Stimulated activated CD4-positive, alpha-beta T cell treated with anti-CD3 and anti-CD28 coated beads, Interleukin-1b, Interleukin-23, amount 100 ng/mL, for 24 hours (primary cell): ENCODE measurements at regions not wholly inside any gene's neighbourhood (a gene's known extent, or its start where the extent isn't known, plus 50 kb on each side); places are given as distances from the start of the nearest gene placed in this dataset.

Source experiments
- DNase-seq, 4 experiments: peaks; one replicate each; pipeline ENCODE4 v3.0.0-alpha.2; 2020; ENCODE audit warnings: low read depth in 4 of 4, low spot score in 1 of 4

DNA sequence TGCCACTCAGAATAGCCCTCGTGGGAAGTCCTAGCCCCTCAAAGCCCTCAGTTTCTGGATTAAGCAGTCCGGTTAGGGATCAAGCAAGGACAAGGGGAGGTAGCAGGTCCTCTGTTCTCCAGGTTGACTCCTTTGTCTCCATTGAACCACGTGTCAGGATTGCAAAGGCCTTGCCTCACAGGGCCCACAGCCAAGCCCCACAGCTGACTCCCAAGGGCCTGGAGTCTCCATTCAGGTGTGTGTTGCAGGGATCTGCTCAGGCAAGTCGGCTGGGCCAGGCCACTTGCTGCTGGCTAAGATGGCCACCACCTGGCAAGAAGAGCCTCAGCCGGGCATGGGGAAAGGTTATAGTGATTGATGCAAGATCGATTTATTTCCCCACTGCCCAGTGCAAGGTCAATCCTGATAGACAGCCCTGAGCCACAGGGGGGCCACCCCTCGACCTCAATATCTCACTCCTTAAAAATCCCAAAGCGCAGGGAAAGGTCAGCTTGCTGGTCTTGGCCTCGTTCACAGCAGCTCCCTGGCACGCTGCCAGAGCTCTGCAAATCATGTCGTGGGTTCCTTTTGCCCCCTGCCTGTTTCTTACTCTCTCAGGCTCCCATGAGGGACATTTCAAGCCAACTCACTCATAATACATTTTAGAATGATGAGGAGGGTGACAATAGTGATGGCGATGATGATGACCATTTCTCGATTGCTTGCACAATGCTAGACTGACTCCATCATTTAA lies 75.9 kb downstream of the EDN3 start:
- no peak for DNase-seq

DNA sequence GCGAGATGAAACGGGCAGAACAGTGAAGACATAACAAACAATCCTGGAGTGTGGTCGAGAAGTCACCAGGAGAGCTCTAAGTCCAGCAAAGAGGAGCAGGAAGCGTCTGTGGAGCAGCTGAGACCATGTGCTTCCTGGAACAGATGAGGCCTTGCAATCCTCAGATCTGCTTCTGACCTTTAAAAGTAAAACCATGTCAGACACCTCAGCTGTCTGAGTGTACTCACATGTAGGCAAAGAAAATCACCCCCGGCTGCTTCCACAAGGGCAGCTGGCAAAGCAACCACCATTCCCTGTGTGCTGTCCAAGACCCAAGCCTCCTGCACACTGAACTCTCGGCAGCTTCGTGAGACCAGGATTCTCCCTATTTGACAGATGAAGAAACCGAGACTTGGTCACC lies 76.6 kb downstream of the EDN3 start:
- no peak for DNase-seq

DNA sequence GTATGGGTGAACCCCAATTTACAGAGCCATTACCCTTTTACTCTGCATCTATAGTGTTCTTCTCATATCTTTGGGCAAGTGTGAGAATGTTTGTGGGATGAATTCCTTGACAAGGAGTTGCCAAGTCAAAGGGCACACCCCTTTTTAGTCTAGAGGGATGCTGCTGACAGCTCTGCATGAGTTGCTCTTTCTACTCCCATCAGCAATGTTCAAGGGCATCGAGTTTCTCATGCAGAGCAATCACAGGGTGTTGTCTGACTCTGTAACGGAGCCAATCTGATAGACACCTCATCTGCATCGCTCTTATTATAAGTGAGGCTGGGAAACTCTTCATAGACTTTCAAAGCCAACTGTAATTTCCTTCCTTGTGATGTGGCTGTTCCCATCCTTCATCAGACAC lies 77.4 kb downstream of the EDN3 start:
- no peak for DNase-seq

DNA sequence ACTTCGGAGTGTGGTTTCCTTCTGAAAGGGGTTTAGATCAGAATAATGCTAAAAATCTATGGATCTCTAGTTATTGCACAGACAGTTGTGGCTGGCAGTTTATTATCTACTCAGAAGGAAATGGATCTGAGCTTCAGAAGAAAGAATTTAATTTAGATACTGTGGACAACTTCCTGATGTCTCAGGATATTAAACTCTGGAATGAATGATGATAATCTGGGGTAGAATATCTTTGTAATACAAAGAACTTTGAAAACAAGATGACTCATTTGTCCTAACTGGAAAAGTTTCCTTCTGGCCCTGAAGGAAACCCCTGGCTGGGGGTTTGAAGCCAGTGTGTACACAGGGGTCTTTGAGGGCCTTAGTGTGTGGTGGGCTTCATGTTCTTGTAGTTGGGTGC lies 78.0 kb downstream of the EDN3 start:
- no peak for DNase-seq

DNA sequence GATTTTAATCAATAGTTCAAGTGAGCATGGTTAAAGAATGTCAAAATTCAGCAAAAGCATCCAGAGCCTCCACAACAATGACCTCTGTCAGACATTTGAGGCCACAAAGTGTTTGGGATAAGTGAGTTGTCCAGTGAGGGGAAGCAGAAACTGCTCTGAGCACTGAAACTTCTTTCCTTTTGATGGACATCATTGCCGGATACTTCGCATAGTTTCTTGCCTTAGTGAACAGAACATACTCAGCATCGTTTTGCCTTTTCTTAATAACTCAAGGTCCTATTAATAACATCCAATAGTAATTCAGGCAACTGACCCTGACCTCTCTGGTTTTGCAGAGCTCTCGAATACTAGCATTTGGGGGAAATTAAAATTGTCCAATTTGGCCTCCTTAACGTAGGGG lies 78.6 kb downstream of the EDN3 start:
- DNase-seq = no peak

DNA sequence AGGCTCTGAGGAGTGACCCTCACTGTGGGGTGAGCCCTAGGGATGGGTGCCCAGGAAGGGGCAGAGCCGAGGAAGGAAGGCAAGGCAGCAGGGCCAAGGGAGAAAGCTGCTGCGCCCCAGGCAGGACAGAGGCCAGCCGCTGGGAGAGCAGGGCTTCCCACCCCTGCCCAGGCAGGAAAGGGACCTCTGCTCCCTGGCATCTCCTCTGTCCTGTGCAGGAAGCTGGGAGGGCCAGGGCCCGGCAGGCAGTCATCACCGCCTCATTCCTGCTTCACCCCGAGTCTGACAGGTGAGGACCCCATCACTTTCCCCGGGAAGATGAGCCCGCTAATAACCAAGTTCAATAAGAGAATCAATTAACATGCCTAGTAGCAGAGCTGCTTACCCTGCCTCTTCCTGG lies 81.3 kb downstream of the EDN3 start:
- no peak for DNase-seq

DNA sequence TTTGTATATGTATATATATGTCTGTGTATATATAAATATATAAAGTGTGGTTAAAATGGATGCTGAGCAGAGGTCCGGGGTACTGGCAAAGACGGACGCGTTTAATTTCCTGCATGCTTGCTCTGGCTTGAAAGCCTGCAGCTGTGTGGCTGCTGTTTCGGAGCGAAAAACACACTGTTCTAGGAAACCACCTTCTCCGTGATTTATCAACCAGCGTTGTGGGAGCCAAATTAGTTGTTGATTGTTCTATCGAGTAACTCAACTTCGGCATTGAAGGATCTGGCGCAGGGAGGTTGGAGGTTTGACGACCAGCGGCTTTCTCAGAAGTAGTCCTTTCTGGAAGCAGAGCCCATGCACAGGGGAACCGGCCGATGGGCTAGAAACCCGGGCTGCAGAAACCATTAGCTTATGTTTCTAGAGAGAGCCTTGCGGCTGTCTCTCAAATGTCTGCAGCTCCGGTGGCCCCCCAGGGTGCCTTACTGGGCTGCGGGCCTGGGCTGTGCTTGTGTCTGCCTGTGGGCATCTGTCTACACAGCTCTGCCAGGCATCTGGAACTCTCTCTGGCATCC lies 81.8 kb downstream of the EDN3 start:
- no peak for DNase-seq

DNA sequence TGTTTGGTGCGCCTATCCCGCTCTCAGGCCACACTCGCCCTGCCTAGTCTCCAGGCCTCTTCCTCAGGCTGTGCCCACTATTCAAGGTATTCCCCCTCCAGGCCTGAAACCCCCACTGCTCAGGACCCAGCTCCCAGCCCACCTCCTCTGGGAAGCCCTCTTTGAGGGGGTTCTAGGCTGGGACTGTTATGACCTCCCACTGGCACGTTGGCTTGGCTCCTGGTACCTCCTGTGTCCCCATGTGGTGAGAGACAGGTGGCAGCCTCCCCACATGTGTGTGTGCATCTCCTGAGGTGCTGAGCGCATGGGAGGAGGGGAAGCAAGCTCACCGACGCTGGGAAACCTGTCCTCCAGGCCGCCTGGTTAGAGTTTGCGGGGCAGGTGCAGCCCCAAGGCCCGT lies 82.5 kb downstream of the EDN3 start:
- no peak for DNase-seq

DNA sequence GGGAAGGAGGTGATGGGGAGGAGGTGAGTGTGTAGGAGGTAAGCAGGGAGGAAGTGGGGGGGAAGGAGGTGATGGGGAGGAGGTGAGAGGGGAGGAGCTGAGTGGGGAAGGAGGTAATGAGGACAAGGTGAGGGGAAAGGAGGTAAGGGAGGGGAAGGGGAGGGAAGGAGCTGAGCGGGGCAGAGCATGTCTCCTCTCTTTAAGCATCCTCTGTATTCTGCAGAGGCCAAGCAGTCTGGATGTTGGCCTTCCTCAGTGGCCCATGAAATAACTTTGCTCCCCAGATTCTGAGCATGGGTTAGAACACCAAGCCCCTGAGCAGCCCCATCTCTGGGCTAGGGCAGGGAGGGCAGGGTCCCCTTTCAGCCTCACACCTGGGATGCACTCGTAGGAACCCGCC lies 84.6 kb downstream of the EDN3 start:
- DNase-seq = no peak

DNA sequence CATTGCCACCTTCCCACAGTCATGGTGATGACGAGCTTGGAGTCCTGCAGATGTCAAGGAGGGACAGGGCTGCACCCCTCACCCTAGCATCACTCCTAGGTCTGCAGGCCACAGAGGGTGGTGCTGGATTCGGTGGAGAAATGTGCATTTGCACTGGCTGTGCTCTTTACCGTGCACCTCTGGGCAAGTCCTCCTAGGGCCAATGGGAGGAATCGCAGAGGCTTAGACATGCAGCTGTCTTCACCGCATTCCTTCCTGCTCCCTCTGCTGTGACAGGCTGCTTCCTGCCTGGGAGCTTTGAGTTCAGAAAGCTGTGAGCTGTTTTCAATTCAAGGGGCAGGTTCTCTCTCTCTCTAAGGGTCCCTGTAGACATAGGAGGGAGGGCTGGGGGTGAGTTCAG lies 85.1 kb downstream of the EDN3 start:
- no peak for DNase-seq

DNA sequence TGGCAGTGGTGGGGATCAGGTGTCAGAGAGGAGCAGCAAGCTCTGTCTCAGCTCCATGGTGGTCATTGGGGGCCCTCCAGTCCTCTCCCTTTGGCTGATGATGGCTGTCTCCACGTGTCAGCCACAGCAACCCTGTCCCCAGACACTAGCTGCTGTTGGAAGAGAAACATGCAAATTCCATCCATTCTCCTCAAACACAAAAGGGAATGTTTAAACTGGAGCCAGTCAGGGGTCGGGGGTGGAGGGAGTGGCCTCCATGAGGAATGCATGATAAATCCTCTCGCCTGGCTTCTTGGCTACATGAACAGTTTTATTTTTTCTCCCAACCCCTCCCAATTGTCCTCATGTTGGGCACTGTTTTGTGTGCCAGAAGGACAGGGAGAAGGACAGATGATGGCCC lies 86.4 kb downstream of the EDN3 start:
- no peak for DNase-seq

DNA sequence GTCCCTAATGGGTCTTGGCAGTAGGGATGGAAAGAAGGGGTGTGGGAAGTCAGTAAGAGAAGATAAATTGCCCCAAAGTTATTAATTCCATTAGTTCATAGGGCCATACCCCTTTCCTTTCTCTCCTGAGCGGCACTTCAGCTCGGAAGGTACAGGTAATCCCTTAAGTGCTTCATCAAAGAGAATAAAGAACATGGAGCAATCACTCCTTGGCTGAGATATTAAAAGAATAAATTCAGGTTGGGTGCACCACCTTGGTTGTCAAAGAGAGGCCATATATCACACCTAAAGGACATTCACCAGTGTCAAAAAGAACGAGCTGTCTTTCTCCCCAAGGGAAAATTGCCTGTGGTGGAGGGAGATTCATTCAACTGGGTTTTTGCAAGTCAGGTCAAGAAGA lies 87.5 kb downstream of the EDN3 start:
- no peak for DNase-seq

DNA sequence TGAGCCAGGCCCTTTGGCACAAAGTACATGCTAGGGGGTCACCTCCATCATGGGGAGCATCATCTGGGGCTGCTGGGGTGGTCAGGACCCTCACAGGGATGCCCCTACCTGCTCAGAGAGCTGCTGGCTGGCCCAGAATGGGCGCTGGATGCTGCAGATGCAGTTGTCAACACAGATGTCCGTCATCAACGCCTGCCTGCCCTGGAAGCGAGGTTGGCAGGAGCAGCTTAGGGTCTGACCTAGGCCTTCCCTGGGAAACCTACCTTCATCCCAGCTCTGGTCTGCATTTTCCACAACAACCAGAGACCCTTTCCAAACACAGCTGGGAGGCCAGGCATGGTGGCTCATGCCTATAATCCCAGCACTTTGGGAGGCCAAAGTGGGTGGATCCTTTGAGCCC lies 88.0 kb downstream of the EDN3 start:
- no peak for DNase-seq

DNA sequence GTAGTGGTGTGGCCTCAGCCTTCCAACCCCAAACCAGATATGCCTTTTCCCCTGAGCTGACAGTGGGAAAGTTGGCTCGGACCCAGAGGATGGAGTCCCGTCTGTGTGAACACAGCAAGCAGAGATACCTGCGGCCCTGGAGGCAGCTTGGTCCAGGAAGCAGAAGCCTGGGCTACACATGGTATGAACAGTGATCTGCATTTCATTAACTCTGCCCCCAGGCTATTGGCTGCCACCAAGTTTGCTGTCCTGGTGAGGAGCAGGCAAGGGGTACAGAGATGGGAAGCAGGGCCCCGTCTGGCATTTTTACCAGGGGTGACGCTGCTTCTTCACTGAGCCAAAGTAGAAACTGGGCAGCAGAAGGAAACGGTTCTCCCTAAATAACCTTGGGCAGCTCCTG lies 90.0 kb downstream of the EDN3 start:
- DNase-seq = no peak

DNA sequence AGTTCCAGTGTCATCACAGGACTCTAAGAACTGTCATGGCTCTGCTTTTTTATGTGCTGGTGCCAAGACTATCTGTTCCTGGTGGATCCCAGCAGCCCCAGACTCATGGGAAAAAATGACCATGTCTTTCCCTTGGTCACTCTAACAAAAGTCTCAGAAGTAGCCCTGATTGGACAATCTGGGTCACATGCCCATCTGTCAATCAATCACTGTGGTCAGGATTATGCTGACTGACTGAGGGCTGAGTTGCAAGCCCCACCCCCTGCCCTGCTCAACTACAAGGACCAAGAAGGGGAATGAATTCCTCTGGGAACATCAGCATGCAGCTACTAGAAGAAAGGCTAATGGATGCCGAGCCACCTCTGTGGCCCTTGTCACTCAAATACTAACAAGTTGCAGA lies 91.6 kb downstream of the EDN3 start:
- DNase-seq = no peak

DNA sequence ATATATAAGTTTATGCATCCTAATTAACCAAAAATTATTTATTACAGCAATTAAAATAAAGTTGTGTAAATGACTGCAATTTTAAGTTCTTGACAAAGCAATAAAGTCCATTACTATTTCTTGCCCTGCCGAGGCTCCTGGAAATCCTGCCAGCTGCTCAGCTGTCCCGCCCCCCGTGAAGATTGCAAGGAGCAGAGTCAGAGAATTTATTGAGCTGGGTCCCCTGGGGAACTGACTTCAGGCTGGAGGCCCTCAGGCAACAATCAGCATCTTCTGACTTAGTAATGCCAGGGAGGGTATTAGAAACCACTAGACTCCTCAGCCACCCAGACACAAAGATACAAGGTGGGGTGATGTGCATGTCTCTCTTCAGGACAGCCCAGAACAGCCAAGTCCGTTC lies 92.3 kb downstream of the EDN3 start:
- no peak for DNase-seq

DNA sequence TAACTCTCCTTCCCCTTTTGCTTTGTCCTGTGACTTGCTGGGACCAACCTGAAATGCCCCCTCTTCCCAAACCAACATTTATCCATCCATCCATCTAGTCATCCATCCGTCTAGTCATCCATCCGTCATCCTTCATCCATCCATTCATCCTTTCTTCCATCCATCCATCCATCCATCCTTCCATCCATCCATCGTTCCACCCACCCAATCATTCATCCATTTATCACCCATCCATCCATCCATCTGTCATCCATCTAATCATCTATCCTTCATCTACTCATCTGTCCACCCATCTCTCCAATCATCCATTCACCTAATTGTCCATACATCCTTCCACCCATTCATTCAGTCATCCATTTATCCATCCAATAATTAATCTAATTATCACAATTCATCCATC lies 92.7 kb downstream of the EDN3 start:
- no peak for DNase-seq

DNA sequence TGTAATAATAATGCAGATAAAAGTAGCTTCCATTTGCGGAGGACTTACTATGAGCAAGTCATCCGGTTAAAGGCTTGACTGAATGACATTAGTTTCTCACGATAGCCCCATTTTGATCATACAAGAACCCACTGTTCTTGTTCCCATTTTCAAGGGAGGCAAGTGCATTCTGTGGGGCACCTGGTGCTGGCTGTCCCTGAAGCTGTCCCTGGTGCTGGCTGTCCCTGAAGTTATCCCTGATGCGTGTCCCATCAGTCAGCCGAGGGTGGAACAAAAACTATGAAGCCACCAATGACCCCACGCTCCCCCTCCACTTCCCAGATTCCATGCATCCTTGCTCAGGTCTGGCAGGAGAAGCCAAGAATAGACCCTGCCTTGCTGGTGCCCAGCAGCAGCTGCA lies 95.3 kb downstream of the EDN3 start:
- no peak for DNase-seq

DNA sequence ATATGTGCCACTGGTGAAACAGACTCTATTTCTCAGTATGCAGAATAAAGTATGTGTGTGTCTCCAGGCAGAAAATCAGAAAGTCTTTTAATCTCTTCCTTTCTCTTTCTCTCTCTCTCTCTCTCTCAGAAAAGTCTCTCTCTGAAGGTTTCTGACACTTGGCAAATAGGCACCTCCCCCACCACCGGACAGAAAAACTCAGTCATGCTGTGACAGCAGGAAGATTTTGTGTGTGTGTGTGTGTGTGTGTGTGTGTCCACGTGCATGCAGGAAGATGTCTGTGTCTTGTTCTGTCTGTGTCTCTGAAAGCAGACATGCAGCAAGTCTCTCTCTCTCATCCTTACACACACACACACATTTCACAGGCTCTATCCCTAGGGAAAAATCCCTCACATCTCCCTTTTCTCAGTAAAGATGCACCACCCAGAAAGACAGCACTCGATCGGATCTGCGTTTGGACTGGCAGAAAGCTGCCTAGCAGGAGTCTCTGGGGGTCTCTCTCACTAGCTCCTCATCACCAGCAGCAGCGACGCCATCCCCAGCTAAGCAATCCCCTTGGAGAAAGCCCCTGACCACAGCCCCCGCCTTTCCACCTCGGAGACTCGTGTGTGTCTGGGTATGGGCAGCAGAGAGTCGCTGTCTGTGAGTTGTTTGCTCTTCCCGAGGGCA lies 98.3 kb downstream of the EDN3 start:
- DNase-seq = no peak

DNA sequence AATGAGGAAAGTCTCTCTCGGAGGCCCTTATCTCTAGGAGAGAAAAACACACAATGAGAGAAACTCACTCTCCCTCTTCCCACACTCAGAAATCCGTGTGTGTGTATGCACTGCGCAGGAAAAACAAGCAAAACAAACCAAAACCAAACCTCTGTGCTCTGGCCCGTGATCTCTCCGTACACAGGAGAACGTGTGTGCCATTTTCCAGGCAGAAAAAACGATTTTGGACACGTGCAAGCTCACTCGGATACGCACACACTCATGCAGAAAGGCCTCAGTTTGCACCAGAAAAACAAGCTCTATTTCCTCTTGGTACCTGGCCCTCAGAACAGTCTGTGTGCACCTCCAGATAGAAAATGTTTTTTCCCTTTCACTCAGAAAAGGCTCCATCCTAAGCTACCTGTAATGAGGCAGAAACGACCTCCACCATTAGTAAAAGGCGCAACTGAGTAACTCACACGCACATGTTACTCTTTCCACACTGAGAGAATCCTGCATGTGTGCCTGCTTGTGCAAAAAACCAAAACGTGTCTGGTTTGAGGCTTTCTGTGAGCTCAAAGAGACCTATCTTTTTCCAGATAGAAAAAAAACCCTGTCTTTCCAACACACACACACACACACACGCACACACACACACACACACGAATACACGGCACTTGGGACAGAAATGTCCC lies 99.2 kb downstream of the EDN3 start:
- DNase-seq = no peak

DNA sequence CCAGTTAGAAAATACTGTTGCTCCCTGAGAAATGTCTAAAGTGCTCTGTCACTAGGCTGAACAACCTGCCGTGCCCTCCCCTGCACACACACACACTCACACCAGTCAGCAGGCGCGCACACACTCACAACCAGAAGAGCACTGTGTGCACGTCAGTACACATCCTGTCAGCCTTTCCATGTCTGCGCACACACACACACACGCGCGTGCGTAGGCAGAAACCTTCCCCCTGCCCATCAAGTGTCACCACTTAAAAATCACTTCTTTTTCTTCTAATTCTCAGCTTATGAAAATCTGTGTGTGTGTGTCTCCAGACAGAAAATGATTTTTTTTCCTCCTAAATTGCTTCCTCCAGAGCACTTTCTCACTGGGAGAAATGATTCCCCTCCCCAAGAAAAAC lies 100.3 kb downstream of the EDN3 start:
- no peak for DNase-seq

DNA sequence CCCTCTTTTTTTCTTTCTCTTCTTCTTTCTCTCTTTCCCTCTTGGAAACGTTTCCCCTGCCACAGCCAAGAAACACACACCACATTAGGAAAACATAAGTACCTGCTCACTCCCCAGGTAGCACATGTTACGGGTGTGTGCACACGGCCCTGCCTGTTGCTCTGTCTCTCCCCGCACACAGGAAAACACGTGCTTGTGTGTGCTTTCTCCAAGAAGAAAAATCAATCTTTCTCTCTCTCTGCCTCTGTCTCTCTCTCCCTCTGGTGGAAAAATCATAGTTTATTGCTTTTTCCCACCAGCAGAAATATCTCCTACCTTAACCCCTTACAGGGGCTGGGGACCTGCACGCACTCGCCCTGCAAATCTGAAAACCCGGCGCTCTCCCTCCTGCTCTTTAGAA lies 102.3 kb downstream of the EDN3 start:
- no peak for DNase-seq
